Keratinocyte (primary cell): ENCODE measurements at regions not wholly inside any gene's neighbourhood (a gene's known extent, or its start where the extent isn't known, plus 50 kb on each side); places are given as distances from the start of the nearest gene placed in this dataset.

Experiments
- DNase-seq: peaks from one replicate; pipeline ENCODE4 v3.0.0-alpha.2; 2011; ENCODE audit warnings: low read depth, missing footprints, low spot score
- FAIRE-seq: peaks from 2 replicates; lab custom pipeline; 2011; peaks lifted over from hg19 to GRCh38; lab: Jason Lieb, UNC
- H2AFZ ChIP-seq: 2 replicates; pipeline ENCODE4 v1.6.0; 2012; ENCODE audit warnings: low read length, control low read depth, inconsistent platforms; ENCODE audit not compliant: control insufficient read depth
- H3K27ac ChIP-seq: 2 replicates; pipeline ENCODE4 v1.5.1; 2011; ENCODE audit warnings: low read length; ENCODE audit not compliant: control insufficient read depth, insufficient read depth
- H3K27me3 ChIP-seq: 3 replicates; pipeline ENCODE4 v1.6.0; 2011; ENCODE audit warnings: low read length; ENCODE audit not compliant: control insufficient read depth, insufficient read depth; ENCODE audit errors: extremely low read depth
- H3K36me3 ChIP-seq, 2 experiments: 2 replicates in 1 of 2; 3 replicates in 1 of 2; pipeline ENCODE4 v1.5.1; 2011; ENCODE audit warnings: low read length in 2 of 2, mild to moderate bottlenecking in 1 of 2; ENCODE audit not compliant: control insufficient read depth in 2 of 2, insufficient read depth in 2 of 2; ENCODE audit errors: extremely low read depth in 1 of 2
- H3K4me1 ChIP-seq: 3 replicates; pipeline ENCODE4 v1.5.1; 2011; ENCODE audit warnings: low read length; ENCODE audit not compliant: control insufficient read depth, insufficient read depth; ENCODE audit errors: extremely low read depth
- H3K4me2 ChIP-seq: 3 replicates; pipeline ENCODE4 v1.6.0; 2011; ENCODE audit warnings: low read depth, low read length; ENCODE audit not compliant: control insufficient read depth, insufficient read depth; ENCODE audit errors: extremely low read depth
- H3K4me3 ChIP-seq, 3 experiments: fragments of 200-600 bp in 1 of 3; sonication (generic) in 1 of 3; 2 replicates in 2 of 3; 3 replicates in 1 of 3; pipeline ENCODE4 v1.5.1; 2011 to 2016; ENCODE audit warnings: low read length in 3 of 3, mild to moderate bottlenecking in 3 of 3, control low read depth in 2 of 3, inconsistent platforms in 1 of 3, low read depth in 1 of 3, mixed read lengths in 1 of 3, mixed run types in 1 of 3, moderate library complexity in 1 of 3; ENCODE audit not compliant: control insufficient read depth in 2 of 3, insufficient read depth in 2 of 3; ENCODE audit errors: extremely low read depth in 1 of 3
- H3K79me2 ChIP-seq: 2 replicates; pipeline ENCODE4 v1.6.0; 2012; ENCODE audit warnings: low read length; ENCODE audit not compliant: control insufficient read depth, insufficient read depth
- H3K9ac ChIP-seq: 3 replicates; pipeline ENCODE4 v1.6.0; 2011; ENCODE audit warnings: low read length; ENCODE audit not compliant: control insufficient read depth, insufficient read depth; ENCODE audit errors: extremely low read depth
- H3K9me1 ChIP-seq: 3 replicates; pipeline ENCODE4 v1.6.0; 2011; ENCODE audit warnings: low read length; ENCODE audit not compliant: control insufficient read depth, insufficient read depth; ENCODE audit errors: extremely low read depth
- H3K9me3 ChIP-seq: 2 replicates; pipeline ENCODE4 v1.5.1; 2012; ENCODE audit warnings: low read depth, low read length; ENCODE audit not compliant: control insufficient read depth
- H4K20me1 ChIP-seq: 3 replicates; pipeline ENCODE4 v1.6.0; 2011; ENCODE audit warnings: low read length; ENCODE audit not compliant: control insufficient read depth, insufficient read depth; ENCODE audit errors: extremely low read depth
- EZH2 ChIP-seq: IDR thresholded peaks from one replicate; pipeline ENCODE4 v1.6.1; 2012; ENCODE audit warnings: inconsistent platforms, mild to moderate bottlenecking, low read length, moderate library complexity
- dilution Hi-C: fragments of 300-500 bp; cut with MboI; formaldehyde crosslinking; loops from one replicate; pipeline ENCODE4 v1.7.0; 2020; ENCODE audit warnings: low sequenced_read_pairs; ENCODE audit not compliant: extremely low pct_ligation_motif_present
- TF ChIP-seq, protein P1 (sequence below), 3 experiments: IDR thresholded peaks in 1 of 3; conservative IDR thresholded peaks in 1 of 3; optimal IDR thresholded peaks in 1 of 3; 2 replicates in 2 of 3; 3 replicates in 1 of 3; pipeline versions ENCODE3 to v1.5.1; 2011; ENCODE audit warnings: low read length in 3 of 3, mild to moderate bottlenecking in 3 of 3, moderate library complexity in 2 of 3, control low read depth in 1 of 3, inconsistent platforms in 1 of 3; ENCODE audit not compliant: insufficient read depth in 2 of 3; ENCODE audit errors: extremely low read depth in 1 of 3

- no peak for TF ChIP-seq EZH2
- TF ChIP-seq, protein P1, sequence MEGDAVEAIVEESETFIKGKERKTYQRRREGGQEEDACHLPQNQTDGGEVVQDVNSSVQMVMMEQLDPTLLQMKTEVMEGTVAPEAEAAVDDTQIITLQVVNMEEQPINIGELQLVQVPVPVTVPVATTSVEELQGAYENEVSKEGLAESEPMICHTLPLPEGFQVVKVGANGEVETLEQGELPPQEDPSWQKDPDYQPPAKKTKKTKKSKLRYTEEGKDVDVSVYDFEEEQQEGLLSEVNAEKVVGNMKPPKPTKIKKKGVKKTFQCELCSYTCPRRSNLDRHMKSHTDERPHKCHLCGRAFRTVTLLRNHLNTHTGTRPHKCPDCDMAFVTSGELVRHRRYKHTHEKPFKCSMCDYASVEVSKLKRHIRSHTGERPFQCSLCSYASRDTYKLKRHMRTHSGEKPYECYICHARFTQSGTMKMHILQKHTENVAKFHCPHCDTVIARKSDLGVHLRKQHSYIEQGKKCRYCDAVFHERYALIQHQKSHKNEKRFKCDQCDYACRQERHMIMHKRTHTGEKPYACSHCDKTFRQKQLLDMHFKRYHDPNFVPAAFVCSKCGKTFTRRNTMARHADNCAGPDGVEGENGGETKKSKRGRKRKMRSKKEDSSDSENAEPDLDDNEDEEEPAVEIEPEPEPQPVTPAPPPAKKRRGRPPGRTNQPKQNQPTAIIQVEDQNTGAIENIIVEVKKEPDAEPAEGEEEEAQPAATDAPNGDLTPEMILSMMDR (optimal IDR thresholded peaks at IDR 0.05 in 1 of 3, IDR thresholded peaks at IDR 0.05 in 1 of 3, conservative IDR thresholded peaks at IDR 0.05 in 1 of 3; ENCODE audit: extremely low read depth in 1 of 3, insufficient read depth in 2 of 3, low read length in 3 of 3): no peak
- H3K27ac ChIP-seq: no peak overlapping the region
- H3K9me3 ChIP-seq: no peaks in the 10 kb centered on the region
- no peaks in the 10 kb centered on the region for H3K9me1 ChIP-seq
- no peaks in the 10 kb centered on the region for H3K36me3 ChIP-seq
- H3K9ac ChIP-seq: no peak overlapping the region
- H3K79me2 ChIP-seq: no peaks in the 10 kb centered on the region
- no peaks in the 10 kb centered on the region for H3K27me3 ChIP-seq
- DNase-seq (no peak), FAIRE-seq (peak; percentile 36)
- dilution Hi-C loops: no loop called here
- H4K20me1 ChIP-seq: no peaks in the 10 kb centered on the region
- no peak overlapping the region for H3K4me2 ChIP-seq
- no peaks in the 10 kb centered on the region for H3K4me1 ChIP-seq
- no peak overlapping the region for H2AFZ ChIP-seq
- no peak overlapping the region for H3K4me3 ChIP-seq
Measured at GRCh38 chr4:104629601-104630000, 134.9 kb upstream of the CXXC4 start.

DNA sequence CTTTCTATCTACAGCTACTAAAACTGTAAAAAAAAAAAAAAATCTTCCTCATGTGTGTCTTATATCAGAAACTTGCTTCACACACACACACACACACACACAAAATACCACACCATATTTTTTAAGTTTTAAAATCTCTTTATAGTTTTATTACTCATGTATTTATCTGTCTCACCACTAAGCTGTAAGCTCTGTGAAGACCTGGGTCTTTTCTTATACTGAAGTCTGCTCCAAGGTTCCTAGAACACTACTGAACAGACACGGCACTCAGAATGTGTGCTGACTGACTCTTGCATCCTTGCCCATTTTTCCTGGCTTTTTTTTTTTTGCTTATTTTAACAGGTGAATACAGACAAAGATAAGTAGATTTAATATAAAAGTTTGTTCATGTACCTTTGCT is 135.6 kb upstream of the CXXC4 start:
- H4K20me1 ChIP-seq: no peaks in the 10 kb centered on the region
- H3K4me3 ChIP-seq: no peak overlapping the region
- no peaks in the 10 kb centered on the region for H3K9me3 ChIP-seq
- no peaks in the 10 kb centered on the region for H3K79me2 ChIP-seq
- no peak overlapping the region for H3K4me2 ChIP-seq
- no peak for TF ChIP-seq EZH2
- TF ChIP-seq, protein P1 (optimal IDR thresholded peaks at IDR 0.05 in 1 of 3, IDR thresholded peaks at IDR 0.05 in 1 of 3, conservative IDR thresholded peaks at IDR 0.05 in 1 of 3; ENCODE audit: extremely low read depth in 1 of 3, insufficient read depth in 2 of 3, low read length in 3 of 3): no peak
- FAIRE-seq (no peak), DNase-seq (no peak)
- H3K27me3 ChIP-seq: no peaks in the 10 kb centered on the region
- no peak overlapping the region for H2AFZ ChIP-seq
- dilution Hi-C loops: no loop called here
- H3K4me1 ChIP-seq: no peaks in the 10 kb centered on the region
- H3K36me3 ChIP-seq: no peaks in the 10 kb centered on the region
- no peak overlapping the region for H3K9ac ChIP-seq
- no peaks in the 10 kb centered on the region for H3K9me1 ChIP-seq
- H3K27ac ChIP-seq: no peak overlapping the region
